Right lobe of liver (tissue), 4 donors: ENCODE measurements at regions not wholly inside any gene's neighbourhood (a gene's known extent, or its start where the extent isn't known, plus 50 kb on each side); places are given as distances from the start of the nearest gene placed in this dataset.

Experiments used
- POLR2A ChIP-seq: fragments of 450-650 bp; IDR thresholded peaks from one replicate; pipeline ENCODE4 v1.6.1; 2017; ENCODE audit warnings: antibody characterized with exemption, mild to moderate bottlenecking
- TF ChIP-seq, protein P1 (sequence below), 4 donors: fragments of 200-600 bp in 3 of 4; fragments of 450-650 bp in 1 of 4; IDR thresholded peaks; one replicate each; pipeline versions ENCODE4 v1.5.1 to v1.8.0; 2016 to 2022; ENCODE audit warnings: antibody characterized with exemption in 4 of 4, mild to moderate bottlenecking in 2 of 4
- donor health status: DM: no; HTN: no; CAD: no.
- donor health status: DM: no; HTN: no; CAD: no.
- donor health status: DM: no; HTN: yes; CAD: no.

DNA sequence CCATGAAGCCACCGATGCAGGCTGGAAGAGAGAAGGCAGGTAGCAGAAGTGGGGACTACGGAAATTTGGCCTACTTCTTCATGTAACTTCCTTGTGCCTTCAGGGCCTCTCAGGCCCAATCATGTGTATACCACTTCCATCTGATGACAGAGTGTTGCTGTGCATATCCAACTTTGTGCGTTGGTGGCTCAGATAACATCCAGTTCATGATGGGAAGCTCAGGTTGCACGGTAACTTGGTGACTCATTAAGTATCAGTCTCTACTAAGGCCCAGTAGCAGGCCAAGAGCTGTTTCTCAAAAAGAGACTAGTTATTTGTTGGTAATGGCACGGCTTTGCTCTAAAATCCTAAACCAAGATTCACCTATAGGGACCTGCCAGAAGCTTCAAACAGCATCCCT lies 117.6 kb downstream of the LTN1 start:
- TF ChIP-seq, protein P1, sequence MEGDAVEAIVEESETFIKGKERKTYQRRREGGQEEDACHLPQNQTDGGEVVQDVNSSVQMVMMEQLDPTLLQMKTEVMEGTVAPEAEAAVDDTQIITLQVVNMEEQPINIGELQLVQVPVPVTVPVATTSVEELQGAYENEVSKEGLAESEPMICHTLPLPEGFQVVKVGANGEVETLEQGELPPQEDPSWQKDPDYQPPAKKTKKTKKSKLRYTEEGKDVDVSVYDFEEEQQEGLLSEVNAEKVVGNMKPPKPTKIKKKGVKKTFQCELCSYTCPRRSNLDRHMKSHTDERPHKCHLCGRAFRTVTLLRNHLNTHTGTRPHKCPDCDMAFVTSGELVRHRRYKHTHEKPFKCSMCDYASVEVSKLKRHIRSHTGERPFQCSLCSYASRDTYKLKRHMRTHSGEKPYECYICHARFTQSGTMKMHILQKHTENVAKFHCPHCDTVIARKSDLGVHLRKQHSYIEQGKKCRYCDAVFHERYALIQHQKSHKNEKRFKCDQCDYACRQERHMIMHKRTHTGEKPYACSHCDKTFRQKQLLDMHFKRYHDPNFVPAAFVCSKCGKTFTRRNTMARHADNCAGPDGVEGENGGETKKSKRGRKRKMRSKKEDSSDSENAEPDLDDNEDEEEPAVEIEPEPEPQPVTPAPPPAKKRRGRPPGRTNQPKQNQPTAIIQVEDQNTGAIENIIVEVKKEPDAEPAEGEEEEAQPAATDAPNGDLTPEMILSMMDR (IDR thresholded peaks at IDR 0.05) = no peak
- TF ChIP-seq POLR2A = no peak
